ENCODE measurements at regions not wholly inside any gene's neighbourhood (a gene's known extent, or its start where the extent isn't known, plus 50 kb on each side); places are given as distances from the start of the nearest gene placed in this dataset.
"Not testable (repeated sequence)": the region's sequence is repeated elsewhere in the genome, so short reads cannot be mapped to it uniquely, and the experiment has no call there.

GRCh38 chr9:63450836-63451235 is 1834.2 kb downstream of the FOXD4L5 start:
- intact Hi-C loops (cut with DNase I): not testable (repeated sequence)
- DNase-seq: peak in 28 of 42 donors; percentile 0 to 43 (median 10)

- DNase-seq; intact Hi-C loops (cut with DNase I): not testable (repeated sequence)
These were observed 1859.9 kb downstream of the FOXD4L5 start for GRCh38 chr9:63425123-63425522.

- DNase-seq; intact Hi-C loops (cut with DNase I): not testable (repeated sequence)
These were observed 1894.1 kb downstream of the FOXD4L5 start for GRCh38 chr9:63390897-63391296.

- intact Hi-C loops (cut with DNase I): not testable (repeated sequence)
- DNase-seq: peak in 4 of 42 donors; percentile 3 to 22 (median 8)
These were observed 1899.5 kb downstream of the FOXD4L5 start for GRCh38 chr9:63385479-63385878.

GRCh38 chr9:63379864-63380263 is 1905.1 kb downstream of the FOXD4L5 start:
- intact Hi-C loops (cut with DNase I): not testable (repeated sequence)
- peak in 6 of 42 donors; percentile 2 to 42 (median 25) for DNase-seq

- intact Hi-C loops (cut with DNase I); DNase-seq: not testable (repeated sequence)
These were observed 1930.8 kb downstream of the FOXD4L5 start for GRCh38 chr9:63354219-63354618.

GRCh38 chr9:63347347-63347746 is 1937.7 kb downstream of the FOXD4L5 start:
- intact Hi-C loops (cut with DNase I); DNase-seq: not testable (repeated sequence)

- DNase-seq; intact Hi-C loops (cut with DNase I): not testable (repeated sequence)
These were observed 1938.5 kb downstream of the FOXD4L5 start for GRCh38 chr9:63346310-63347048.

GRCh38 chr9:63344408-63344807 is 1940.6 kb downstream of the FOXD4L5 start:
- intact Hi-C loops (cut with DNase I); DNase-seq: not testable (repeated sequence)

GRCh38 chr9:63342528-63342927 is 1942.5 kb downstream of the FOXD4L5 start:
- DNase-seq; intact Hi-C loops (cut with DNase I): not testable (repeated sequence)

- DNase-seq; intact Hi-C loops (cut with DNase I): not testable (repeated sequence)
These were observed 1947.0 kb downstream of the FOXD4L5 start for GRCh38 chr9:63337899-63338604.

- DNase-seq; intact Hi-C loops (cut with DNase I): not testable (repeated sequence)
These were observed 1949.7 kb downstream of the FOXD4L5 start for GRCh38 chr9:63335286-63335685.

- DNase-seq; intact Hi-C loops (cut with DNase I): not testable (repeated sequence)
These were observed 1950.8 kb downstream of the FOXD4L5 start for GRCh38 chr9:63334187-63334586.

GRCh38 chr9:63333083-63333482 is 1951.9 kb downstream of the FOXD4L5 start:
- intact Hi-C loops (cut with DNase I); DNase-seq: not testable (repeated sequence)

GRCh38 chr9:63328313-63328712 is 1956.7 kb downstream of the FOXD4L5 start:
- intact Hi-C loops (cut with DNase I): not testable (repeated sequence)

GRCh38 chr9:63327211-63327610 is 1957.8 kb downstream of the FOXD4L5 start:
- DNase-seq; intact Hi-C loops (cut with DNase I): not testable (repeated sequence)

More at GRCh38 chr9:63328313-63328712, 1956.7 kb downstream of the FOXD4L5 start:
- DNase-seq: not testable (repeated sequence)

- DNase-seq; intact Hi-C loops (cut with DNase I): not testable (repeated sequence)
These were observed 1958.3 kb downstream of the FOXD4L5 start for GRCh38 chr9:63326665-63327064.

- DNase-seq; intact Hi-C loops (cut with DNase I): not testable (repeated sequence)
These were observed 1959.3 kb downstream of the FOXD4L5 start for GRCh38 chr9:63325696-63326095.

- intact Hi-C loops (cut with DNase I): not testable (repeated sequence)
- peak in 1 of 42 donors; percentile 25 for DNase-seq
These were observed 1966.9 kb downstream of the FOXD4L5 start for GRCh38 chr9:63318093-63318492.

GRCh38 chr9:63315387-63315786 is 1969.6 kb downstream of the FOXD4L5 start:
- DNase-seq: peak in 2 of 42 donors; percentile 36 to 37
- intact Hi-C loops (cut with DNase I): not testable (repeated sequence)

Measured in head of caudate nucleus (tissue), 42 donors.